OCI-LY1 (cell line): ENCODE measurements at regions not wholly inside any gene's neighbourhood (a gene's known extent, or its start where the extent isn't known, plus 50 kb on each side); places are given as distances from the start of the nearest gene placed in this dataset.
"Not testable (repeated sequence)": the region's sequence is repeated elsewhere in the genome, so short reads cannot be mapped to it uniquely, and the experiment has no call there.

Experiments used
- EZH2 ChIP-seq: fragments of 200-600 bp; sonication (generic), shearing (Covaris generic); IDR thresholded peaks from 2 replicates; pipeline ENCODE4 v1.8.0; 2017; ENCODE audit warnings: borderline replicate concordance, mixed run types, mild to moderate bottlenecking, antibody characterized with exemption, low read length, moderate library complexity, mixed read lengths
- TF ChIP-seq, protein P1 (sequence below): fragments of 200-600 bp; sonication (generic), shearing (Covaris generic); IDR thresholded peaks from 2 replicates; pipeline ENCODE4 v1.5.1; 2017; ENCODE audit warnings: mild to moderate bottlenecking, antibody characterized with exemption, low read length, moderate library complexity, mixed read lengths

DNA sequence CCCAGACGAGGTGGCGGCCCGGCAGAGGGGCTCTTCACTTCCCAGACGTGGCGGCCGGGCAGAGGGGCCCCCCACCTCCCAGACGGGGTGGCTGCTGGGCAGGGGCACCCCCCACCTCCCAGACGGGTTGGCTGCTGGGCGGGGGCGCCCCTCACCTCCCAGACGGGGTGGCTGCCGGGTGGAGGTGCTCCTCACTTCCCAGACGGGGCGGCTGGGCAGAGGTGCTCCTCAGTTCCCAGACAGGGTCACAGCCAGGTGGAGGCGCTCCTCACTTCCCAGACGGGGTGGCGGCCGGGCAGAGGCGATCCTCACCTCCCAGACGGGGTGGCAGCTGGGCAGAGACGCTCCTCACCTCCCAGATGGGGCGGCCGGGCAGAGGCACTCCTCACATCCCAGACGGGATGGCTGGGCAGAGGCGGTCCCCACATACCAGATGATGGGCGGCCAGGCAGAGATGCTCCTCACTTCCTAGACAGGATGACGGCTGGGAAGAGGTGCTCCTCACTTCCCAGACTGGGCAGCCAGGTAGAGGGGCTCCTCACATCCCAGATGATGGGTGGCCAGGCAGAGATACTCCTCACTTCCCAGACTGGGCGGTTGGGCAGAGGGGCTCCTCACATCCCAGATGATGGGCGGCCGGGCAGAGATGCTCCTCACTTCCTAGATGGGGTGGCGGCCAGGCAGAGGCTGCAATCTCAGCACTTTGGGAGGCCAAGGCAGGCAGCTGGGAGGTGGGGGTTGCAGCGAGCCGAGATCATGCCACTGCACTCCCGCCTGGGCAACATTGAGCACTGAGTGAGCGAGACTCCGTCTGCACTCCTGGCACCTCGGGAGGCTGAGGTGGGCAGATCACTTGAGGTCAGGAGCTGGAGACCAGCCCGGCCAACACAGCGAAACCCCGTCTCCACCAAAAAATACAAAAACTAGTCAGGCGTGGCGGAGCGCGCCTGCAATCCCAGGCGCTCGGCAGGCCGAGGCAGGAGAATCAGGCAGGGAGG is 391.6 kb upstream of the CYLC2 start:
- TF ChIP-seq, protein P1, sequence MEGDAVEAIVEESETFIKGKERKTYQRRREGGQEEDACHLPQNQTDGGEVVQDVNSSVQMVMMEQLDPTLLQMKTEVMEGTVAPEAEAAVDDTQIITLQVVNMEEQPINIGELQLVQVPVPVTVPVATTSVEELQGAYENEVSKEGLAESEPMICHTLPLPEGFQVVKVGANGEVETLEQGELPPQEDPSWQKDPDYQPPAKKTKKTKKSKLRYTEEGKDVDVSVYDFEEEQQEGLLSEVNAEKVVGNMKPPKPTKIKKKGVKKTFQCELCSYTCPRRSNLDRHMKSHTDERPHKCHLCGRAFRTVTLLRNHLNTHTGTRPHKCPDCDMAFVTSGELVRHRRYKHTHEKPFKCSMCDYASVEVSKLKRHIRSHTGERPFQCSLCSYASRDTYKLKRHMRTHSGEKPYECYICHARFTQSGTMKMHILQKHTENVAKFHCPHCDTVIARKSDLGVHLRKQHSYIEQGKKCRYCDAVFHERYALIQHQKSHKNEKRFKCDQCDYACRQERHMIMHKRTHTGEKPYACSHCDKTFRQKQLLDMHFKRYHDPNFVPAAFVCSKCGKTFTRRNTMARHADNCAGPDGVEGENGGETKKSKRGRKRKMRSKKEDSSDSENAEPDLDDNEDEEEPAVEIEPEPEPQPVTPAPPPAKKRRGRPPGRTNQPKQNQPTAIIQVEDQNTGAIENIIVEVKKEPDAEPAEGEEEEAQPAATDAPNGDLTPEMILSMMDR = not testable (repeated sequence)
- TF ChIP-seq EZH2 = not testable (repeated sequence)
